KMS-11 (cell line): ENCODE measurements at regions not wholly inside any gene's neighbourhood (a gene's known extent, or its start where the extent isn't known, plus 50 kb on each side); places are given as distances from the start of the nearest gene placed in this dataset.

ENCODE experiments used
- H2AFZ ChIP-seq: fragments of 200-600 bp; sonication (generic); 2 replicates; pipeline ENCODE4 v1.6.1; 2016; ENCODE audit warnings: antibody characterized with exemption, mixed run types, low read depth
- H3K27ac ChIP-seq: fragments of 200-600 bp; sonication (generic); 2 replicates; pipeline ENCODE4 v1.6.1; 2016; ENCODE audit warnings: mild to moderate bottlenecking, mixed run types
- H3K27me3 ChIP-seq: fragments of 200-600 bp; sonication (generic); 2 replicates; pipeline ENCODE4 v1.6.1; 2017; ENCODE audit warnings: mild to moderate bottlenecking, low read depth, mixed run types, moderate library complexity; ENCODE audit not compliant: insufficient read depth
- H3K36me3 ChIP-seq: fragments of 200-600 bp; sonication (generic); 2 replicates; pipeline ENCODE4 v1.6.1; 2017; ENCODE audit warnings: mild to moderate bottlenecking, mixed run types; ENCODE audit not compliant: insufficient read depth
- H3K4me1 ChIP-seq: fragments of 200-600 bp; sonication (generic); 2 replicates; pipeline ENCODE4 v1.6.1; 2016; ENCODE audit warnings: mild to moderate bottlenecking, low read depth, mixed run types; ENCODE audit not compliant: poor library complexity, severe bottlenecking
- H3K4me2 ChIP-seq: fragments of 200-600 bp; sonication (generic); 2 replicates; pipeline ENCODE4 v1.7.0; 2016; ENCODE audit warnings: mild to moderate bottlenecking, mixed run types
- H3K4me3 ChIP-seq: fragments of 200-600 bp; sonication (generic); IDR thresholded peaks from 2 replicates; pipeline ENCODE4 v1.6.1; 2017; ENCODE audit warnings: low read depth, low read length, mixed read lengths; ENCODE audit not compliant: insufficient read depth
- H3K79me2 ChIP-seq: fragments of 200-600 bp; sonication (generic); 2 replicates; pipeline ENCODE4 v1.6.1; 2016; ENCODE audit warnings: low read depth, mixed run types; ENCODE audit not compliant: insufficient read depth
- H3K9ac ChIP-seq: fragments of 200-600 bp; sonication (generic); 2 replicates; pipeline ENCODE4 v1.6.1; 2016; ENCODE audit warnings: mild to moderate bottlenecking, mixed run types
- H4K20me1 ChIP-seq: fragments of 200-600 bp; sonication (generic); 2 replicates; pipeline ENCODE4 v1.6.1; 2016; ENCODE audit warnings: mild to moderate bottlenecking, mixed run types; ENCODE audit not compliant: insufficient read depth
- CTCF ChIP-seq: fragments of 200-600 bp; sonication (generic); conservative IDR thresholded peaks from 2 replicates; pipeline ENCODE4 v1.6.1; 2017; ENCODE audit warnings: low read depth, mild to moderate bottlenecking, antibody characterized with exemption, low read length, moderate library complexity, mixed read lengths

GRCh38 chr2:3000125-3000524 lies 377.5 kb downstream of the EIPR1 start:
- no peaks in the 10 kb centered on the region for H3K4me1 ChIP-seq
- no peak overlapping the region for H3K4me3 ChIP-seq
- H3K4me2 ChIP-seq = no peak overlapping the region
- no peak overlapping the region for H3K9ac ChIP-seq
- H2AFZ ChIP-seq = no peak overlapping the region
- no peak overlapping the region for H3K27ac ChIP-seq
- H4K20me1 ChIP-seq = no peaks in the 10 kb centered on the region
- H3K79me2 ChIP-seq = no peaks in the 10 kb centered on the region
- TF ChIP-seq CTCF = no peak
- no peaks in the 10 kb centered on the region for H3K27me3 ChIP-seq
- H3K36me3 ChIP-seq = no peaks in the 10 kb centered on the region

GRCh38 chr2:2998971-2999370 lies 378.6 kb downstream of the EIPR1 start:
- no peak overlapping the region for H2AFZ ChIP-seq
- TF ChIP-seq CTCF = no peak
- H3K36me3 ChIP-seq = no peaks in the 10 kb centered on the region
- no peaks in the 10 kb centered on the region for H3K4me1 ChIP-seq
- H3K9ac ChIP-seq = no peak overlapping the region
- no peak overlapping the region for H3K27ac ChIP-seq
- no peaks in the 10 kb centered on the region for H4K20me1 ChIP-seq
- no peaks in the 10 kb centered on the region for H3K79me2 ChIP-seq
- no peak overlapping the region for H3K4me2 ChIP-seq
- no peaks in the 10 kb centered on the region for H3K27me3 ChIP-seq
- no peak overlapping the region for H3K4me3 ChIP-seq

GRCh38 chr2:2993172-2993692 lies 384.4 kb downstream of the EIPR1 start:
- Histone ChIP-seq H3K27ac (no peak overlapping the region), H3K4me2 (no peak overlapping the region), H3K36me3 (no peaks in the 10 kb centered on the region), H3K4me1 (no peaks in the 10 kb centered on the region), H3K27me3 (no peaks in the 10 kb centered on the region), H3K9ac (no peak overlapping the region), H3K4me3 (no peak overlapping the region), H4K20me1 (no peaks in the 10 kb centered on the region), H3K79me2 (no peaks in the 10 kb centered on the region), H2AFZ (no peak overlapping the region)
- no peak for TF ChIP-seq CTCF

GRCh38 chr2:2992634-2993033 lies 385.0 kb downstream of the EIPR1 start:
- Histone ChIP-seq H3K4me1 (no peaks in the 10 kb centered on the region), H2AFZ (no peak overlapping the region), H3K4me3 (no peak overlapping the region), H3K79me2 (no peaks in the 10 kb centered on the region), H3K4me2 (no peak overlapping the region), H3K27ac (no peak overlapping the region), H4K20me1 (no peaks in the 10 kb centered on the region), H3K27me3 (no peaks in the 10 kb centered on the region), H3K36me3 (no peaks in the 10 kb centered on the region), H3K9ac (no peak overlapping the region)
- no peak for TF ChIP-seq CTCF
